ENCODE measurements at regions not wholly inside any gene's neighbourhood (a gene's known extent, or its start where the extent isn't known, plus 50 kb on each side); places are given as distances from the start of the nearest gene placed in this dataset.

DNA sequence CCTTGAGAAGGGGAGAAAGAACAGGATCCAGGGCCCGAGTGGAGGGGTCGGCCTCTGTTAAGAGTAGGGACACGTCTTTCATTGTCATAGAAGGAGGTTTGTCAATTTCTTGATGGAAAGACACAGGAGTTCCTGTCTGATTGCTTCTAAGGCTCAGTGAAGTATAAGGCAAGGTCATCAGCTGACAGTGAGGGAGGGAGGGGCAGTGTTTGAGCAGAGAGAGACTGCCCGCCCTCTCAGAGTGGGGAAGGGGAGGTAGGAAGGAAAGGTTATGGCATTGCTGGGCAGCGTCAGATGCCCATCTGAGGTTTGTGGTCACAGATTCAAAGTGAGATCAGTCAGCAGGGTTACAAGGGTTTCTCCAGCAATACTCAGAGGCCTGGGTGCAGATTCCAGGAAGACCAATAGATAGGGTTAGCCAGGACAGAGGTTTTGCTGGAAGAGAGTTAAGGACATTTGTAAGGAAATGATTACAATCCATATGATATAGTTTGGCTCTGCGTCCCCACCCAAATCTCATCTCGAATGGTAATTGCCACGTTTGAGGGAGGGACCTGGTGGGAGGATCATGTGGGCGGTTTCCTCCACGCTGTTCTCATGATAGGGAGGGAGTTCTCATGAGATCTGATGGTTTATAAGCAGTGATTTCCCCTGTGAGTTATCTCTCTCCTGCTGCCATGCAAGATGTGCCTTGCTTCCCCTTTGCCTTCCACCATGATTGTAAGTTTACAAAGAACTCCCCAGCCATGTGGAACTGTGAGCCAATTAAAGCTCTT is 127.2 kb upstream of the GJB5 start:
- no peak for DNase-seq (ENCODE audit: low read depth)
- no peak overlapping the region for H3K4me3 ChIP-seq (ENCODE audit: low read depth, low read length)
- TF ChIP-seq, protein P1, sequence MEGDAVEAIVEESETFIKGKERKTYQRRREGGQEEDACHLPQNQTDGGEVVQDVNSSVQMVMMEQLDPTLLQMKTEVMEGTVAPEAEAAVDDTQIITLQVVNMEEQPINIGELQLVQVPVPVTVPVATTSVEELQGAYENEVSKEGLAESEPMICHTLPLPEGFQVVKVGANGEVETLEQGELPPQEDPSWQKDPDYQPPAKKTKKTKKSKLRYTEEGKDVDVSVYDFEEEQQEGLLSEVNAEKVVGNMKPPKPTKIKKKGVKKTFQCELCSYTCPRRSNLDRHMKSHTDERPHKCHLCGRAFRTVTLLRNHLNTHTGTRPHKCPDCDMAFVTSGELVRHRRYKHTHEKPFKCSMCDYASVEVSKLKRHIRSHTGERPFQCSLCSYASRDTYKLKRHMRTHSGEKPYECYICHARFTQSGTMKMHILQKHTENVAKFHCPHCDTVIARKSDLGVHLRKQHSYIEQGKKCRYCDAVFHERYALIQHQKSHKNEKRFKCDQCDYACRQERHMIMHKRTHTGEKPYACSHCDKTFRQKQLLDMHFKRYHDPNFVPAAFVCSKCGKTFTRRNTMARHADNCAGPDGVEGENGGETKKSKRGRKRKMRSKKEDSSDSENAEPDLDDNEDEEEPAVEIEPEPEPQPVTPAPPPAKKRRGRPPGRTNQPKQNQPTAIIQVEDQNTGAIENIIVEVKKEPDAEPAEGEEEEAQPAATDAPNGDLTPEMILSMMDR (IDR thresholded peaks at IDR 0.05; ENCODE audit: low read depth, low read length, missing control alignments), result no peak
- in situ Hi-C loops (cut with HindIII; ENCODE audit: low sequenced_read_pairs), result no loop called here

DNA sequence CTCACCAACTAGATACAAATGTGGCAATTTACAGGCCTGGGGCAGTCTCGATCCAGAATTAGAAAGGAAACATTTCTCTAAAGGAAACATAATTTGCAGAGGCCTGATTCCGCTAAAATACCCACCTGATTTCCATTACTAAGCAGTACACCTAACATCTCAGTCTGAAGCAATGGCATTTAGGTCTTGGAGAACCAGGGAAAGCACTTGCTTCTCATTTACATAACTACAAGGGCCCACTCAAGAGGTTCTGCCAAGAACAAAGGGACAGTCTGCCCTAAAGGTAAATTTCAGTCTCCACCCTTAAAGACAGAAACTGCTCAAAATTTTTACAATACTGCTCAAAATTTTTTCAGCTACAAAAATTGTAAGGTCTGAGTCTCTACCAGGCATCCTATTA is 123.7 kb upstream of the GJB5 start:
- TF ChIP-seq, protein P1 (IDR thresholded peaks at IDR 0.05; ENCODE audit: low read depth, low read length, missing control alignments), result no peak
- in situ Hi-C loops (cut with HindIII; ENCODE audit: low sequenced_read_pairs), result no loop called here
- DNase-seq (ENCODE audit: low read depth), result no peak
- no peak overlapping the region for H3K4me3 ChIP-seq (ENCODE audit: low read depth, low read length)

DNA sequence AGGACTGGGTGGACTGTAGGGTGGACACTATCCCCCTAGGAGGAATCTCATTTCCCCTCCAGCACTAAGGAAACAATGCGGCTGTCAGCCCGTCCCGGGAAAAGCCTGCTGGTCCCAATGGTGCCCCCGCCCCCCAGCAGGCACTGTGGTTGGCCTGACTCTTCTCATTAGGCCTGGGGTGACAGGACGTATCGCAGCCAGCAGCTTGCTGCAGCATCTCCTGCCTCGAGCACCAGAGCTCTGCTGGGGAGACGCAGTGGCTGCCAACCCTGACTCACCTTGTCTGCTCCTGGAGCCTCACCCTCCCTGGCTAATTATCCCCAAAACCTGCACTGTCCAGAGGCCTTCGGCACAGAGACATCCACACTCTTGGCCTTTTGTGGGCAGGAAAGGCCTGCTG is 115.1 kb upstream of the GJB5 start:
- in situ Hi-C loops (cut with HindIII; ENCODE audit: low sequenced_read_pairs), result no loop called here
- TF ChIP-seq, protein P1 (IDR thresholded peaks at IDR 0.05; ENCODE audit: low read depth, low read length, missing control alignments), result no peak
- DNase-seq (ENCODE audit: low read depth), result no peak
- no peak overlapping the region for H3K4me3 ChIP-seq (ENCODE audit: low read depth, low read length)

DNA sequence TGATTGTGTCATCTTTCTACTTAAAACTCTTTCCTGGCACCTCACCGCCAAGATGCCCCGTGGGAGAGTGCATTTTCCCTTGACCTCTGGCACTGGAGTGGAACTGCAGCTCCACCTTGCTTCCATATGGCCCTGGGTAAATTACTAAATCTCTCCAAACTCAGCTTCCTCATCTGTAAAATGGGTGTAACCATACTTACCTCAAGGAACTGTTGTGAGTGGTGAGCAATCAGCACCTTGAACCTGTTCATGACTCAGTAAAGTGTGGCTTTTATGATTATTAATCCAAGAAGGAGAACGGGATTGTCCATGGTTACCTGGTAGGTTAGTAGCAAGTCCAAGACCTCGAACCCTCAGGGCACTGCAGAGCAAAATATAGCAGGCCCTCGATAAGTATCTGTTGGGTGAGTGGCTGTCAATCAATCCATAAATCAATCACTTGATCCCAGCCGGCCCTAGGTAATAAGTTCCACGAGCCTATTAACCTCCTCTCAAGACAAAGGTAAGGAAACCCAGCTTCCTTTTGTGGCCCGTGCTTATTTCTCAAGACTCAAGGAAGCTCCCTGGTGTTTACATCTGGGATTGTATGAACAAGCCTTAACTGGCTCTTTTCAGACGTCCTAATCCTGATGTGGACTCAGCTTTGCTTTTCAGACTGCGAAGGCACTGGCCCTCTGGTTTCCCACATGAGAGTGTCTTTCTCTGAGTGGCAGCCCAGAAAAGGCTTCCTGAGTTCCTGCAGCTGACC is 114.0 kb upstream of the GJB5 start:
- H3K4me3 ChIP-seq (ENCODE audit: low read depth, low read length), result no peak overlapping the region
- in situ Hi-C loops (cut with HindIII; ENCODE audit: low sequenced_read_pairs), result no loop called here
- TF ChIP-seq, protein P1 (IDR thresholded peaks at IDR 0.05; ENCODE audit: low read depth, low read length, missing control alignments), result no peak
- no peak for DNase-seq (ENCODE audit: low read depth)

DNA sequence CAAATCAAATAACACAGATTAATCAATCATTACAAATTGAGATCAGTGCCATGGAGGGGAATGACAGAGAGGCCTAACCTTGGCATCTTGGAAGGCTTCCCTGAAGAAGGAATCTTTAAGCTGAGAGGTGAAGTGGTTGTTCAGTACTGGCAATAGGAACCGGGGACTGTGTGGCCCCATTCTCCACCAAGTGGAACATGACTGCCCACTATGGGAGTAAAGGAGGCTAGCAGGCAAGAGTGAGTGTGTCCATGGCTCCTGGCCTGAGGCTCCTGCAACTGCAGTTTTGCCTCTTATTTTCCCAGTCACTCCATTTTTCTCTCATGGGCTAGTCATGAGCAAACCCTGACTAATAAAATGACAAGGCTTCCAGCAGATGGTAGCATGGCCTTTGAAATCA is 112.2 kb upstream of the GJB5 start:
- in situ Hi-C loops (cut with HindIII; ENCODE audit: low sequenced_read_pairs), result no loop called here
- DNase-seq (ENCODE audit: low read depth), result no peak
- TF ChIP-seq, protein P1 (IDR thresholded peaks at IDR 0.05; ENCODE audit: low read depth, low read length, missing control alignments), result no peak
- H3K4me3 ChIP-seq (ENCODE audit: low read depth, low read length), result no peak overlapping the region

DNA sequence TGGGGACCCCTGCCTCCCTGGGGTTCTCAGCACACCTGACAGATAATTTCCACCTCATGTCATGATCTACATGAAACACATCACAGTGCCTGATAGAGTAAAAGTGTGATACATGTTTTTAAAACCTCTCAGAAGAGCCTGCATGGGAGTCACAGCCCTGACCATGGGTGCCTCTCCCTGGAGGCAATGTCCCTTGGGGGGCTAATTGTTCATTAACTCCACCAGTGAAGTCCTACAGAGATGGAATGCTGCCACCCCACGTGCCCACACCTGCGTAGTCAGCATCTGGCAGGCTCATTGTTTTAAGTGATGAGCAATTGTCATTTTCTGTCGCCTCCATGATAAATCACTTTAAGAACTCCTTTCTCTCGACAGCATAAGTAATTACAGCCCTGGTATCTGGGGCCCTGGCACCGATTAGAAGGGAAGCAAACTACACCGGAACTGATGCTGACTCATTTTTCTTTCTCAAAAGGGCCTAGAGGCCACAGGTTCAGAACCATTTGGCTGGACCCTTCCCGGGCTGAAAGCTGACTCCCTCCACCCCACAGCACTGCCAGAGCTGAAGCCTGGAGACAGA is 109.6 kb upstream of the GJB5 start:
- TF ChIP-seq, protein P1 (IDR thresholded peaks at IDR 0.05; ENCODE audit: low read depth, low read length, missing control alignments), result no peak
- in situ Hi-C loops (cut with HindIII; ENCODE audit: low sequenced_read_pairs), result no loop called here
- DNase-seq (ENCODE audit: low read depth), result no peak
- no peak overlapping the region for H3K4me3 ChIP-seq (ENCODE audit: low read depth, low read length)
